ENCODE measurements at regions not wholly inside any gene's neighbourhood (a gene's known extent, or its start where the extent isn't known, plus 50 kb on each side); places are given as distances from the start of the nearest gene placed in this dataset.

DNA sequence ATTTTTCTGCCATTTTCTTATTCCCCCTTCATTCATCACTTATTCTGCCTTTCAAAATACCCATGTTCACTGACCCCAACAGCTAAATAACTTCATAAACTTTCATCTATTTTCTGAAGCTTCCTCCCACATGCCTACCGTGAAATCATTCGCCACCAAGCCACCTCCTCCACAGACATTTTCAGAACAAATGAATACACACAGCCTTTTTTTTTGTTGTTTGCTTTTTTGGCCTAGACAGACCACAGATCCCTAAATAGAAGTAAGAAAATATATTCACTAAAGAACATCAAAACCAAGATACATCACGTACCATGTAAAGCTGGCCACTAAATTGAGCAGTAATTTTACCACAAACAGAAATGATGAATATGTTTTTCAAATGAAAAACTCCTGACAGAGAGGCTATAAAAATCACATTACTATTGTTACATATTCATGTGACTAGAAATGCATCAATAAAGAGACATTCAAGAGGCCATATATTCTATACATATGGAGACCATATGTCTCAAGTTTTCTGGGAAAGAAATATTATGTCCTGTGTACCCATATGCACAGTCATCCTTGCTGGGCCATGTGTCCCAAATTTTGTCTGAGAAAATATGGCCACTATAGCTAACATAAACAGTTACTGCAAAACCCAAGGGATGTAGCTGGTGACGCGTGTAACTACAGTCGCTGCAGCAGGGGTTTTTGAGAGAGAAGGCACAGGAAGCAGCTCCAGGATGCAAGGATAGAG lies 200.3 kb downstream of the FBXO15 start:
- Mint-ChIP-seq H3K9me3 (peaks cover 0 to 4% (median 0%) of the 10 kb centered on the region in 7 donors), H3K27me3 (no peaks in the 10 kb centered on the region)
- no peak for ATAC-seq (ENCODE audit: low read depth in 2 of 2)

DNA sequence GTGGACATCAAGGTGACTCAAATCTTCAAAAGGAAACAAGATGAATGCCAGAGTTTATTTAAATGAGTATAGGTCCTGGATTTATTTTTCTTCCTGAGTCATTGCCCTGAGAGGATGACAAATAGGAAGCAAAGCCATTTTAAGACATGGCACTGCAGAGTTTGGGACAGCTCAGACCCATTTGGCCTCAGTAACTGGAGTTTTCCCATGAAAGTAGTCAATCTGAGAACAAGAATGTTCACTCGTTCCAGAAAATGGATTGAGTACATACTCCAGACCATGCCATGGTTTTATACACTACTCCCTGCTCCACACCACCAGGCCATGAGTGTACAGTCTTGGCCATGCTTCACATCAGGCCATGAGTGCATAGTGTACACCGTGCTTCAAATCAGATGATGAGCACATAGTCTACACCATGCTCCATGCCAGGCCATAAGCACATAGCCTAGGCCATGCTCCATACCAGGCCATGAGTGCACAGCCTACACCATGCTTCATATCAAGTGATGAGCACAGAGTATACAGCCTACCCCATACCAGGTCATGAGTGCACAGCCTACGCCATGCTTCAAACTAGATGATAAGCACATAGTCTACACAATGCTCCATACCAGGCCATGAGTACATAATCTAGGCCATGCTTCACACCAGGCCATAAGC lies 202.4 kb downstream of the FBXO15 start:
- Mint-ChIP-seq H3K27ac (no peak overlapping the region), H3K27me3 (no peaks in the 10 kb centered on the region)
- DNase-seq: no peak

More for the DNA sequence above, 200.3 kb downstream of the FBXO15 start:
- DNase-seq: no peak
- Mint-ChIP-seq H3K27ac (no peak overlapping the region), H3K4me1 (peaks cover 0 to 3% (median 0%) of the 10 kb centered on the region in 4 donors), H3K4me3 (no peak overlapping the region), H3K36me3 (no peaks in the 10 kb centered on the region)
- no peaks in the 10 kb centered on the region for H3K27me3 ChIP-seq (ENCODE audit: control insufficient read depth, insufficient read depth, low read length)
- no peak overlapping the region for H3K4me3 ChIP-seq (ENCODE audit: low read depth, low read length)
- no peaks in the 10 kb centered on the region for H3K9me3 ChIP-seq (ENCODE audit: control insufficient read depth in 2 of 2, low read length in 2 of 2)
- no peaks in the 10 kb centered on the region for H3K4me1 ChIP-seq (ENCODE audit: control insufficient read depth, insufficient read depth, low read length, poor library complexity, severe bottlenecking)
- no peaks in the 10 kb centered on the region for H3K36me3 ChIP-seq (ENCODE audit: control insufficient read depth, insufficient read depth, low read length)
- H3K27ac ChIP-seq (ENCODE audit: insufficient read depth, low read length, poor library complexity, severe bottlenecking): no peak overlapping the region

DNA sequence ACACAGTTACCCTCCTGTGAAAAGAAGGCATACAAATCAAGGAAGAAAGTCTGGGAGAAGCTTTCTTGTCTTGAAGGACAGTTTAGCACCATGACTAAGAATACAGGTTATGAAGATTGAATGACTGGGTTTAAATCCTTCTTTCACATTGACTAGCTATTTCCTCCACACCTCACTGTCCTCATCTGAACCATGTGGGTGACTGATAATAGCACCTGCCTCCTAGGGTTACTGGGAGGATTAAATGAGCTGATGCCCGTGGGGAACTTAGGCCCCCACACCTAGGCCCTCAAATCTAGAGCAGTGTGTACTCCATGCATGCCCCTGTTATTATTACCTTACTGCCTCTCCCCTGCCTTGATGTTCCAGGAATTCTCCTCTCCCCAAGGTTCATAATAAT lies 202.9 kb downstream of the FBXO15 start:
- Histone ChIP-seq H3K27me3 (ENCODE audit: control insufficient read depth, insufficient read depth, low read length) (no peaks in the 10 kb centered on the region), H3K4me3 (ENCODE audit: low read depth, low read length) (no peak overlapping the region), H3K4me1 (ENCODE audit: control insufficient read depth, insufficient read depth, low read length, poor library complexity, severe bottlenecking) (no peaks in the 10 kb centered on the region), H3K27ac (ENCODE audit: insufficient read depth, low read length, poor library complexity, severe bottlenecking) (no peak overlapping the region), H3K36me3 (ENCODE audit: control insufficient read depth, insufficient read depth, low read length) (no peaks in the 10 kb centered on the region), H3K9me3 (ENCODE audit: control insufficient read depth in 2 of 2, low read length in 2 of 2) (no peaks in the 10 kb centered on the region)
- Mint-ChIP-seq H3K27ac (no peak overlapping the region), H3K4me1 (peaks cover 0 to 2% (median 0%) of the 10 kb centered on the region in 4 donors), H3K4me3 (no peak overlapping the region), H3K36me3 (peaks cover under 1% of the 10 kb centered on the region), H3K9me3 (peaks cover 0 to 4% (median 0%) of the 10 kb centered on the region in 7 donors), H3K27me3 (no peaks in the 10 kb centered on the region)
- no peak for ATAC-seq (ENCODE audit: low read depth in 2 of 2)
- DNase-seq: no peak

More for the DNA sequence above, 202.4 kb downstream of the FBXO15 start:
- H3K9me3 ChIP-seq (ENCODE audit: control insufficient read depth in 2 of 2, low read length in 2 of 2): no peaks in the 10 kb centered on the region
- H3K27me3 ChIP-seq (ENCODE audit: control insufficient read depth, insufficient read depth, low read length): no peaks in the 10 kb centered on the region
- Mint-ChIP-seq H3K9me3 (peaks cover 0 to 4% (median 0%) of the 10 kb centered on the region in 7 donors), H3K4me1 (peaks cover 0 to 2% (median 0%) of the 10 kb centered on the region in 4 donors), H3K36me3 (no peaks in the 10 kb centered on the region), H3K4me3 (no peak overlapping the region)
- no peak overlapping the region for H3K4me3 ChIP-seq (ENCODE audit: low read depth, low read length)
- ATAC-seq (ENCODE audit: low read depth in 2 of 2): no peak
- no peak overlapping the region for H3K27ac ChIP-seq (ENCODE audit: insufficient read depth, low read length, poor library complexity, severe bottlenecking)
- H3K4me1 ChIP-seq (ENCODE audit: control insufficient read depth, insufficient read depth, low read length, poor library complexity, severe bottlenecking): no peaks in the 10 kb centered on the region
- H3K36me3 ChIP-seq (ENCODE audit: control insufficient read depth, insufficient read depth, low read length): no peaks in the 10 kb centered on the region

DNA sequence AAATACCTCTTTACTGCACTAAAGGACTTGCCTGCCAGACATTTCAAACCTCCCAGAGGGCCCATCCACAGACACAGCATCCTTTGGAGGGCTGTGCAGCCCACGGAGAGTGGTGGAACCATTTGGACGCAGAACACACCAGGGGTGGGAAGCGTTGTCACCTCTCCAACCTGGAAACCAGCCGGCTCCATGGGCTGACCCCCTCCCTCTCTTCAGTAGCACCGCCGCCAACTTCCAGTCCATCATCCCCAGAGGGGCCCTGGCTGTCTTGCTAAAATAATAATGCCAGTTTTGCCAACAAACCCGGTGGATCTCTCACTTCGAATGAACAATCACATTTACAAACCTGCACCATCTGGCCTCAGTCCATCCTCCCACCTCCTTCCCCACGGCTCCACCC lies 203.9 kb downstream of the FBXO15 start:
- Mint-ChIP-seq H3K36me3 (peaks cover 5% of the 10 kb centered on the region), H3K4me3 (no peak overlapping the region), H3K9me3 (peaks cover 0 to 4% (median 0%) of the 10 kb centered on the region in 7 donors), H3K4me1 (peaks cover 0 to 2% (median 0%) of the 10 kb centered on the region in 4 donors), H3K27me3 (no peaks in the 10 kb centered on the region), H3K27ac (no peak overlapping the region)
- Histone ChIP-seq H3K9me3 (ENCODE audit: control insufficient read depth in 2 of 2, low read length in 2 of 2) (no peaks in the 10 kb centered on the region), H3K4me1 (ENCODE audit: control insufficient read depth, insufficient read depth, low read length, poor library complexity, severe bottlenecking) (no peaks in the 10 kb centered on the region), H3K27ac (ENCODE audit: insufficient read depth, low read length, poor library complexity, severe bottlenecking) (no peak overlapping the region), H3K36me3 (ENCODE audit: control insufficient read depth, insufficient read depth, low read length) (no peaks in the 10 kb centered on the region), H3K27me3 (ENCODE audit: control insufficient read depth, insufficient read depth, low read length) (no peaks in the 10 kb centered on the region), H3K4me3 (ENCODE audit: low read depth, low read length) (no peak overlapping the region)
- DNase-seq (no peak), ATAC-seq (ENCODE audit: low read depth in 2 of 2) (no peak)

DNA sequence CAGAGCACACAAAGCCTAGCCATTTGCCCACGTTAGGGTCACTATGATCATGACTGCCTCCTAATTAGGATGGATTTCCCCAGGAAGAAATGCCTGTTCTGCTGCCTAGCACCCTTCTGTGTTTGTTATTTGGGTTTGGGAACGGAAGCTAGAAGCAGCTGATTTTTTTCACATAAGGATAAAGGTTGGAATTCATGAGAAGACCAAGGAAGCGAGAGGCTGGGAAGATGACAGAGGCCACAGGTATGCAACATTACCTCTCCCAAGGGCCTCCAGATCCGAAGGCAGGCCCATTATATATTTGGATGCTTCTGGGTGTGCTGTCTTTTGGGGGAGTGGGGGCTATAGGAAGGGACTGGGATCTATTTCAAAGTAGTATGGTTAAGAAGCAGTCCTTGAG lies 204.7 kb downstream of the FBXO15 start:
- Mint-ChIP-seq H3K9me3 (peaks cover 0 to 3% (median 0%) of the 10 kb centered on the region in 7 donors), H3K36me3 (peaks cover 5% of the 10 kb centered on the region), H3K4me3 (no peak overlapping the region), H3K27ac (no peak overlapping the region), H3K27me3 (no peaks in the 10 kb centered on the region), H3K4me1 (peaks cover 0 to under 1% (median 0%) of the 10 kb centered on the region in 4 donors)
- Histone ChIP-seq H3K27me3 (ENCODE audit: control insufficient read depth, insufficient read depth, low read length) (no peaks in the 10 kb centered on the region), H3K4me3 (ENCODE audit: low read depth, low read length) (no peak overlapping the region), H3K9me3 (ENCODE audit: control insufficient read depth in 2 of 2, low read length in 2 of 2) (no peaks in the 10 kb centered on the region), H3K36me3 (ENCODE audit: control insufficient read depth, insufficient read depth, low read length) (no peaks in the 10 kb centered on the region), H3K27ac (ENCODE audit: insufficient read depth, low read length, poor library complexity, severe bottlenecking) (no peak overlapping the region), H3K4me1 (ENCODE audit: control insufficient read depth, insufficient read depth, low read length, poor library complexity, severe bottlenecking) (no peaks in the 10 kb centered on the region)
- DNase-seq (no peak), ATAC-seq (ENCODE audit: low read depth in 2 of 2) (no peak)

DNA sequence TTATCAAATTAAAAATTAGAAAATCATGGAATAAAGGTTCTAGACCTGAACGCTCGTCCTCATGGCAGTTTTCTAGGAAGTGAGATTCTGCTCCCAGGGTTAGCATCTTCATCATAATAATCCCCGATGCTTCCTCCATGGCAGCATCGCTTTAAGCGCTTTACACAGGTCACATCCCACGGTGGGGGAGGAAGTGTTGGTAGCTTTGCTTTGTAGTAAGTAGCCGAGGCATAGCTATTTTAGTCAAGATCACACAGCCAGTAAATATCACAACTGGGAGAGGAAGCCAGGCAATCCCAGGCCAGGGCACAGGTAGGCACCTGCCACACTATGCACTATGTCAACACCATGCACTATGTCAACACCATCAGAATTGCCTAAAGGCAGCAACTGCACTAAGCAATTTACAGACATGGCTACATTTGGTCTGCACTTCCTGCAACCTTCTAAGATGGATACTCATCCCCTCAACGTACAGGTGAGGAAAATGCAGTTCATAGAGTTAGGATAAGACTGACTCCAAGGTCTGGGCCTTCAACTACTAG lies 205.5 kb downstream of the FBXO15 start:
- Histone ChIP-seq H3K36me3 (ENCODE audit: control insufficient read depth, insufficient read depth, low read length) (no peaks in the 10 kb centered on the region), H3K4me1 (ENCODE audit: control insufficient read depth, insufficient read depth, low read length, poor library complexity, severe bottlenecking) (no peaks in the 10 kb centered on the region), H3K4me3 (ENCODE audit: low read depth, low read length) (no peak overlapping the region), H3K27me3 (ENCODE audit: control insufficient read depth, insufficient read depth, low read length) (no peaks in the 10 kb centered on the region), H3K9me3 (ENCODE audit: control insufficient read depth in 2 of 2, low read length in 2 of 2) (no peaks in the 10 kb centered on the region), H3K27ac (ENCODE audit: insufficient read depth, low read length, poor library complexity, severe bottlenecking) (no peak overlapping the region)
- Mint-ChIP-seq H3K27ac (no peak overlapping the region), H3K4me3 (no peak overlapping the region), H3K27me3 (no peaks in the 10 kb centered on the region), H3K36me3 (peaks cover 5% of the 10 kb centered on the region), H3K4me1 (no peaks in the 10 kb centered on the region), H3K9me3 (peaks cover 0 to 2% (median 0%) of the 10 kb centered on the region in 7 donors)
- ATAC-seq (ENCODE audit: low read depth in 2 of 2): no peak
- DNase-seq: no peak

DNA sequence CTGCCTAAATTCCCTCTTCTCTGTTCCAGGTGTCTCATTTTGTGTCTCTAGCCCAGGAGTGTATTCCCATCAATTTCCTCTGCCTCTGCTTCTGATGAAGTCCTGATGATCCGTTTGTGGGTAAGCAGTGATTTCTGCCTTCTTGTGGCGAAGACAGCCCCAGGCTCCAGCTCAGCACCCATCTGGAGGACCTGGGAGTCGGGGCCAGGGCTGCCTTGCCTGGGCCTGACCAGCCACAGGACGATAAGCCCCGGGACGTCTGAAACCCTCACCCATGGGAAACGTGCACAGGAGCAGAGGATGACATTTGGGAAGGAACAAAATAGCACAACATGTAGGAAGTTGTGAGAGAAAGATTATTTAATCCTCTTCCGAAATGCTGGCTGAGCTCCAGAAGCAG lies 206.9 kb downstream of the FBXO15 start:
- no peak for ATAC-seq (ENCODE audit: low read depth in 2 of 2)
- H3K27me3 Mint-ChIP-seq: no peaks in the 10 kb centered on the region
- peaks cover 5% of the 10 kb centered on the region for H3K36me3 Mint-ChIP-seq
- H3K9me3 Mint-ChIP-seq: peaks cover 0 to 2% (median 0%) of the 10 kb centered on the region in 7 donors
- no peaks in the 10 kb centered on the region for H3K36me3 ChIP-seq (ENCODE audit: control insufficient read depth, insufficient read depth, low read length)
- H3K4me3 Mint-ChIP-seq: no peak overlapping the region
- H3K4me3 ChIP-seq (ENCODE audit: low read depth, low read length): no peak overlapping the region
- H3K27ac Mint-ChIP-seq: no peak overlapping the region
- H3K27ac ChIP-seq (ENCODE audit: insufficient read depth, low read length, poor library complexity, severe bottlenecking): no peak overlapping the region
- no peak for DNase-seq
- no peaks in the 10 kb centered on the region for H3K9me3 ChIP-seq (ENCODE audit: control insufficient read depth in 2 of 2, low read length in 2 of 2)
- no peaks in the 10 kb centered on the region for H3K4me1 Mint-ChIP-seq
- H3K27me3 ChIP-seq (ENCODE audit: control insufficient read depth, insufficient read depth, low read length): no peaks in the 10 kb centered on the region
- no peaks in the 10 kb centered on the region for H3K4me1 ChIP-seq (ENCODE audit: control insufficient read depth, insufficient read depth, low read length, poor library complexity, severe bottlenecking)
